22Rv1 (cell line): ENCODE measurements at regions not wholly inside any gene's neighbourhood (a gene's known extent, or its start where the extent isn't known, plus 50 kb on each side); places are given as distances from the start of the nearest gene placed in this dataset.

Source experiments
- H3K27ac ChIP-seq: fragments of 450-650 bp; 2 replicates; pipeline ENCODE4 v1.5.1; 2017
- ZFX ChIP-seq: fragments of 450-650 bp; IDR thresholded peaks from 2 replicates; pipeline ENCODE4 v1.6.1; 2017; ENCODE audit warnings: antibody characterized with exemption, borderline replicate concordance
- TF ChIP-seq, protein P1 (sequence below): fragments of 450-650 bp; IDR thresholded peaks from 2 replicates; pipeline ENCODE4 v1.5.1; 2017; ENCODE audit warnings: mild to moderate bottlenecking

DNA sequence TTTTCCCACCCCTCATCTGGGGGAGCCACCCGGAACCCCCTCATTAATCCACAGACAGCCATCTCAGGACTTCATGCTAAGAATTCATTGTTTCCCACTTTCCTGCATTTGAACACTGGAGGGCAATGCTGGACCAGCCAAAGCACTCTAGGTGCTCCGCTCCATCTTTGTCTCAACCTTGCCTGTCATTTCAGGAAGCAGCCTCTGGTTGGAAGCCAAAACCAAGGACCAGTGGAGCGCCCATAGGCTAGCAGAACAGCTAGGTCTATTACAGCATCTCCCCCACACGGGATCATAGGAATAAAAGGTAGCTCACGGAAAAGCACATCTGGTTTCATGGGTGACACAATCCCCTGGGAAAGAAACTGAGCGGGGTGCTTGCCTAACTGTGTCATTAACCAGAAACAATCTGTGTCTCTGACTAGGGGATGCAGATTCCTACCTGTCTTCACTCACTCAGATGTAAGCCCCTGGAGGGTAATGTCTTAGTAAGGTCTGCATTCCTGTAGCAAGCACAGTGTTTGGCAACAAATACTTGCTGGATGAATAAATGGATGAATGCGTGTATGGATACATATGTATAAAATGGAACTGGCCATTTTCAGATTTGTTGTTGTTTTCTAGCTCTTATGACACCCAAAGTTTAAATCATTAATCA is 197.0 kb downstream of the DAD1 start:
- TF ChIP-seq, protein P1, sequence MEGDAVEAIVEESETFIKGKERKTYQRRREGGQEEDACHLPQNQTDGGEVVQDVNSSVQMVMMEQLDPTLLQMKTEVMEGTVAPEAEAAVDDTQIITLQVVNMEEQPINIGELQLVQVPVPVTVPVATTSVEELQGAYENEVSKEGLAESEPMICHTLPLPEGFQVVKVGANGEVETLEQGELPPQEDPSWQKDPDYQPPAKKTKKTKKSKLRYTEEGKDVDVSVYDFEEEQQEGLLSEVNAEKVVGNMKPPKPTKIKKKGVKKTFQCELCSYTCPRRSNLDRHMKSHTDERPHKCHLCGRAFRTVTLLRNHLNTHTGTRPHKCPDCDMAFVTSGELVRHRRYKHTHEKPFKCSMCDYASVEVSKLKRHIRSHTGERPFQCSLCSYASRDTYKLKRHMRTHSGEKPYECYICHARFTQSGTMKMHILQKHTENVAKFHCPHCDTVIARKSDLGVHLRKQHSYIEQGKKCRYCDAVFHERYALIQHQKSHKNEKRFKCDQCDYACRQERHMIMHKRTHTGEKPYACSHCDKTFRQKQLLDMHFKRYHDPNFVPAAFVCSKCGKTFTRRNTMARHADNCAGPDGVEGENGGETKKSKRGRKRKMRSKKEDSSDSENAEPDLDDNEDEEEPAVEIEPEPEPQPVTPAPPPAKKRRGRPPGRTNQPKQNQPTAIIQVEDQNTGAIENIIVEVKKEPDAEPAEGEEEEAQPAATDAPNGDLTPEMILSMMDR = peak; percentile 48; the same call in 1 of the 2 replicates
- TF ChIP-seq ZFX = no peak
- no peak overlapping the region for H3K27ac ChIP-seq

DNA sequence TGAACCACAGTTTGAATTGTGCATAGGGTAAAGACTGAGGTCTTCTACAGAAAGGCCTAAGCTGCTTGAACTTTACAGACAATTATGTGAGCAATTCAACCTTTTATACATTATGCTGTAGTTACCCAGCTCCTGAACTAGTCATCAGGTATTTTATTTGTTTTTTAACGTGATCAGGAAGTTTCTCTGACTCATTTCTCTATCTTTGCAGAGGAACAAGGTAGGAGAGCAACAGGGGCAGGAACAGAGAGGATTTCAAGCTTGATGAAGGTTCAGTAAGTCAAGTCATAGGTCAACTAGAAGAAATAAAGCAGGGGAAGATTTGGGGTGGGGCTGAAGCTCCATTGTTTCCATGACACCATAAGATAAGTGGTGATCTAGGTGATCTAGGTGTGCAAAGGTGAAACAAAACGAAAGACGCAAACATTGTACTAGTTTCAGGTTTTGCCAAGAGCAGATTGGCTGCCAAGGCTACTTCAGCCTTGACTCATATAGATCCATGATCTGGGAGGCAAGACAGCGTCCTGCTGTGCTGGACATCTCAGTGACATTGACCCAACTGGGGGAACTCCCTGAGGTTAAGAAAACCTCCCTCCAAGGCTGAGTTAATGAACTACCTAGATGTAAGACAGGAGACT is 198.1 kb downstream of the DAD1 start:
- H3K27ac ChIP-seq = no peak overlapping the region
- TF ChIP-seq ZFX = no peak
- TF ChIP-seq, protein P1 = no peak

DNA sequence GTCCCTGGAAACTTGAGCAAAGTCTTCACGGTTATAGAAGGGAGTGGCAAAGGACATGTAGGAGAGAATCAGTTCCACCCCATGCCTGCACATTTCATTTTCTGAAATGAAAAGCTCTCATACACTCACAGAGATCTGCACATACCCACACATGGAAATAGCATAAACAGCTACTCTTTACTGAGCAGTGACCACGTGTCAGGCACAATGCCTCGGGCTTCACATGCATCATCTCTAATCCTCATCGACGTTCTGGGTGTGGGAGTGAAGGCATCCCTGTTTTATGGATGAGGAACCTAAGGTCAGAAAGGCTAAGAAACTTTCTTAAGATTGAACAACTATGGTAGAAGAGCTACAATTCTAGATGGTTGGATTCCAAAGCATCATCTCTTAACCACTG is 198.8 kb downstream of the DAD1 start:
- TF ChIP-seq, protein P1 = no peak
- no peak for TF ChIP-seq ZFX
- no peak overlapping the region for H3K27ac ChIP-seq

DNA sequence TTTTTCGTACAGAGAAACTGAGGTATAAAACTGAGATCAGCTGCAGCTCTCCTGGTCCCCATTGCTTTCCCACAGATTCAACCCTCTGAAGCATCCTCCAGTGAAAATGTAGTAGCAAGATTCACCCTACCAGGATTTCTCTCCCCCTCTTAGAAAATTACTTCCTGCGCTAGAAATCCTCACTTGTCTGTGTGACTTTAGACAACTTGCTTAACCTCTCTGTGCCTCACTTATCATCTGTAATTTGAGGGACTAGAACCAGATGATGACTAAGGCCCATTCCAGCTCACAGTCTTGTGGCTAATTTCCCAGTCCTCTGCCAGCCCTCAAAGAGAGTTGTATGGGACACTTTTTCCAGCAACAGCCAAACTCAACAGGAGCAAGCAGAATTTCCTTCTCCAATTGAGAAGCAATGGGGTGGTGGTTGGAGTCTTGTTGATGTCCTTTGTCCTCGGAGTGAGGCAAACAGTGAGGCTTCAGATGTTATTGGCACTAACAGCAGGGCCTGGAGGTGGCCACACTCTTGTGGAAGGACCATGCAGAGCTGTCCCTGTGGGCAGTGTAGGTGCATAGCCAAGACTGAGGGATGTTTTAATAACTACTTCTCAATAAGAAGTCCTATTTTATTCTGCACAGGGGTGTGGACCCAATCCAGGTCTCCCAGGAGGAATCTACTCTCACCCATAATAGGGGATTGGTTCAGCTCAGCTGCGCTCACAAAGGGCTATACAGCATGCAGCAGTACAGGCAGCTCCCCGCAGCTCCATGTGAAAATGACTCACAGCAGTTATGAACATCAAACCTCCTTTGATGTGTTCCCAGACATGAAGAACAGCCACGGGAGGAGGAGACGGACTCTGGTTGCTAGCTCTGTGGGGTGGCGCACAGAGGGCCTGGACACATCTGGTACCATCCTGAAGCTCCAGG is 200.1 kb downstream of the DAD1 start:
- no peak overlapping the region for H3K27ac ChIP-seq
- TF ChIP-seq ZFX = no peak
- TF ChIP-seq, protein P1 = no peak

DNA sequence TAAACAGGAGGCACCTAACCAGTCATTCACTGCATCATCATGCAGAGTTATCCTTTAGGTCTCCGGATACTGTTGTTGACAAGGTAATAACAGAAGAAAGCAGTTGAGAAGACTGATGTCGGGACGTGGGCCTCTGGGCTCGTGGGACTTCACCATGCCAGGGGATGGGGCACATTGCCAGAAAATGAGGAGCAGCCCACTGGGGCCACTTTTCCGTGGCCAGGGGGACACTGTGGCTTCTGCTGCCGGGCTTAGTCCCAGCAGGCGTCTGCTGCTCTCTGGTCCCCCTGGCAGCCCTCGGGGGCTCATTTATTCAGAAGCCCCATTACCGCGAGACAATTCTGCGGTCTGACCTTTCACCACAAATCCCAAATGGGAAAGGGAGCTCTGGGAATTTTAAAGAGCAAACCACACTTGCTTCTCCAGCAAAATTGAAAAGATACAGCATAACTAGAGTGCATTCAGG is 201.2 kb downstream of the DAD1 start:
- TF ChIP-seq ZFX = no peak
- TF ChIP-seq, protein P1 = peak; percentile 49
- no peak overlapping the region for H3K27ac ChIP-seq

DNA sequence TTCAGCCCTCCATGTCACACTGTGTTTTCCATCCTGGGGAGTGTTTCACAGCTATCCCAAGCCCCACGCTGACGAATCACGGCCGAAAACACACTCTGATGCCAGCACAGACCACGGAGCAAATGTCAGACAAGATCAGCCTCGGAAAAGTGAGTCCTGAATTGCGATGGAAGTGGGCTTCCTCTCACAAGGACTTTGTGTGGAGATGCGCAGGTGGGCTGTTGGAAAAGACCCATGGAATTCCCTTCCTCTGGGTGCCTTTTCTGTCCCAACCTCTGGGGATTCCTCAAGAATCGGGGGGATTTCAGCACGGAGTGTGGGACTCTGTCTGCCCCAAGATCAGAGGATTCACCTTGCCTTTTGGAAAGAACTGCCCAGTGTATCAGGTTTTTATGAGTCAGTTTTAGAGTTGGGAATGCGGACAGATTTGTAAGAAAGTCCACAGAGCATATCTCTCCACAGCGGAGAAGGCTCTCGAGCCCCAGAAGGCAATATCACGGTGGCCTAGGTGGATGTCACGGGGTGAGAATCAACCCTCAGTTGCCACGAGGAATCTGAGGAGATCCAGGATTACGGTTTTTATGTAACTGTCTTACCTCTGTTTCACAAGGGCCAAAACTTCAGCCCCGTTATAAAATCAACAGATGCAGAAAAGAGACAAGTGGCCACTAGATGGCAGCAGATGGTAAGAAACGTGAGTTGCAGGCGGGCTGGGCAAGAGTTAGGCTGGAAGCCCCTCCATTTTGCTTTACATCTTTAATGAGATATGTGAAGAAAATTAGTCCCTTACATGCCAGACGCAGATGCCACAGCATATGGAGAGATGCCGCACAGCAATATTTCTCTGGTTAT is 201.9 kb downstream of the DAD1 start:
- no peak overlapping the region for H3K27ac ChIP-seq
- no peak for TF ChIP-seq ZFX
- TF ChIP-seq, protein P1 = peak; percentile 86
